Upper lobe of right lung (tissue), 1 donor: ENCODE measurements at regions not wholly inside any gene's neighbourhood (a gene's known extent, or its start where the extent isn't known, plus 50 kb on each side); places are given as distances from the start of the nearest gene placed in this dataset.

ENCODE experiments used
- ATAC-seq: fragments of 200-7000 bp; cut with Tn5 transposase; one replicate; pipeline ENCODE4 v1.9.1; 2020; ENCODE audit warnings: mild to moderate bottlenecking, moderate library complexity
- DNase-seq: peaks from one replicate; pipeline ENCODE4 v3.0.0-alpha.2; 2020
- H3K27ac ChIP-seq: fragments of 200-600 bp; one replicate; pipeline ENCODE4 v1.8.0; 2022
- H3K27me3 ChIP-seq: fragments of 200-600 bp; one replicate; pipeline ENCODE4 v1.8.0; 2022; ENCODE audit warnings: mild to moderate bottlenecking
- H3K36me3 ChIP-seq: fragments of 200-600 bp; one replicate; pipeline ENCODE4 v1.8.0; 2022
- H3K4me1 ChIP-seq: fragments of 200-600 bp; one replicate; pipeline ENCODE4 v1.8.0; 2022
- H3K4me3 ChIP-seq: fragments of 200-600 bp; one replicate; pipeline ENCODE4 v1.8.0; 2022; ENCODE audit warnings: mild to moderate bottlenecking
- H3K9me3 ChIP-seq: fragments of 200-600 bp; one replicate; pipeline ENCODE4 v1.8.0; 2022
- CTCF ChIP-seq: fragments of 200-600 bp; IDR thresholded peaks from one replicate; pipeline ENCODE4 v1.8.0; 2022; ENCODE audit warnings: antibody characterized with exemption
- intact Hi-C: fragments of 100-400 bp; cut with DNase I; formaldehyde crosslinking; loops from one replicate; pipeline ENCODE4 v1.11.0; 2022
- donor health status: DM: no; HTN: yes; CAD: no; lungs with severe emphysema.

GRCh38 chr5:15375559-15375958 lies 124.4 kb upstream of the FBXL7 start:
- no peak for TF ChIP-seq CTCF
- Histone ChIP-seq H3K4me3 (no peak overlapping the region), H3K4me1 (no peaks in the 10 kb centered on the region), H3K27me3 (no peaks in the 10 kb centered on the region), H3K36me3 (no peaks in the 10 kb centered on the region), H3K27ac (no peak overlapping the region), H3K9me3 (no peaks in the 10 kb centered on the region)
- intact Hi-C loops: no loop called here
- DNase-seq: no peak
- ATAC-seq: no peak

- intact Hi-C loops: no loop called here
- no peak for DNase-seq
- TF ChIP-seq CTCF: no peak
These were observed 125.1 kb upstream of the FBXL7 start for GRCh38 chr5:15374886-15375285.

GRCh38 chr5:15373151-15373550 lies 126.8 kb upstream of the FBXL7 start:
- Histone ChIP-seq H3K4me3 (no peak overlapping the region), H3K36me3 (no peaks in the 10 kb centered on the region), H3K27me3 (no peaks in the 10 kb centered on the region), H3K27ac (no peak overlapping the region), H3K9me3 (no peaks in the 10 kb centered on the region), H3K4me1 (no peaks in the 10 kb centered on the region)
- ATAC-seq (no peak), DNase-seq (no peak)
- no peak for TF ChIP-seq CTCF
- intact Hi-C loops: no loop called here

More at GRCh38 chr5:15374886-15375285, 125.1 kb upstream of the FBXL7 start:
- Histone ChIP-seq H3K4me3 (no peak overlapping the region), H3K27me3 (no peaks in the 10 kb centered on the region), H3K36me3 (no peaks in the 10 kb centered on the region), H3K27ac (no peak overlapping the region), H3K9me3 (no peaks in the 10 kb centered on the region), H3K4me1 (no peaks in the 10 kb centered on the region)
- ATAC-seq: no peak

GRCh38 chr5:15371184-15371583 lies 128.8 kb upstream of the FBXL7 start:
- H3K4me1 ChIP-seq: peaks cover 7% of the 10 kb centered on the region
- ATAC-seq (no peak), DNase-seq (no peak)
- H3K27me3 ChIP-seq: no peaks in the 10 kb centered on the region
- no peak overlapping the region for H3K27ac ChIP-seq
- no peaks in the 10 kb centered on the region for H3K9me3 ChIP-seq
- intact Hi-C loops: no loop called here
- no peaks in the 10 kb centered on the region for H3K36me3 ChIP-seq
- no peak for TF ChIP-seq CTCF
- H3K4me3 ChIP-seq: no peak overlapping the region

- Histone ChIP-seq H3K27me3 (no peaks in the 10 kb centered on the region), H3K27ac (no peak overlapping the region), H3K9me3 (no peaks in the 10 kb centered on the region), H3K36me3 (no peaks in the 10 kb centered on the region), H3K4me1 (peaks cover 7% of the 10 kb centered on the region), H3K4me3 (no peak overlapping the region)
- intact Hi-C loops: no loop called here
- DNase-seq (no peak), ATAC-seq (peak; percentile 29)
- no peak for TF ChIP-seq CTCF
These were observed 131.1 kb upstream of the FBXL7 start for GRCh38 chr5:15368835-15369234.

- DNase-seq: no peak
- no peak for TF ChIP-seq CTCF
These were observed 132.5 kb upstream of the FBXL7 start for GRCh38 chr5:15367489-15367888.

More at GRCh38 chr5:15367489-15367888, 132.5 kb upstream of the FBXL7 start:
- Histone ChIP-seq H3K36me3 (no peaks in the 10 kb centered on the region), H3K9me3 (no peaks in the 10 kb centered on the region), H3K4me3 (no peak overlapping the region), H3K27me3 (no peaks in the 10 kb centered on the region), H3K4me1 (peaks cover 7% of the 10 kb centered on the region), H3K27ac (no peak overlapping the region)
- ATAC-seq: no peak
- intact Hi-C loops: no loop called here
